Esophagus muscularis mucosa (tissue), 4 donors: ENCODE measurements at regions not wholly inside any gene's neighbourhood (a gene's known extent, or its start where the extent isn't known, plus 50 kb on each side); places are given as distances from the start of the nearest gene placed in this dataset.

ENCODE experiments used
- DNase-seq: peaks from one replicate; pipeline ENCODE4 v3.0.0-alpha.2; 2017; ENCODE audit errors: extremely low spot score
- H3K27ac ChIP-seq, 4 donors: fragments of 200-600 bp; sonication (generic); replicated peaks in 1 of 4; 1 replicate in 3 of 4; 2 replicates in 1 of 4; pipeline ENCODE4 v1.5.1; 2016 to 2019; ENCODE audit warnings: mild to moderate bottlenecking in 1 of 4
- H3K27me3 ChIP-seq, 4 donors: fragments of 200-600 bp; sonication (generic); one replicate each; pipeline versions ENCODE4 v1.5.1 to v1.6.0; 2016 to 2019
- H3K36me3 ChIP-seq, 4 donors: fragments of 200-600 bp; sonication (generic); one replicate each; pipeline ENCODE4 v1.5.1; 2016 to 2019
- H3K4me1 ChIP-seq, 4 donors: fragments of 200-600 bp; sonication (generic); one replicate each; pipeline ENCODE4 v1.5.1; 2016 to 2019
- H3K4me3 ChIP-seq, 4 donors: fragments of 200-600 bp; sonication (generic); 1 replicate in 2 of 4; 2 replicates in 2 of 4; pipeline ENCODE4 v1.5.1; 2016 to 2019; ENCODE audit warnings: mild to moderate bottlenecking in 4 of 4, moderate library complexity in 1 of 4
- H3K9me3 ChIP-seq, 4 donors: fragments of 200-600 bp; sonication (generic); 1 replicate in 3 of 4; 2 replicates in 1 of 4; pipeline ENCODE4 v1.5.1; 2016 to 2019
- CTCF ChIP-seq, 3 experiments: fragments of 200-600 bp in 2 of 3; fragments of 450-650 bp in 1 of 3; sonication (generic) in 2 of 3; IDR thresholded peaks; one replicate each; pipeline ENCODE4 v1.5.1; 2017 to 2019; ENCODE audit warnings: antibody characterized with exemption in 3 of 3, mild to moderate bottlenecking in 2 of 3, moderate library complexity in 1 of 3
- EP300 ChIP-seq: sonication (generic); formaldehyde crosslinking; IDR thresholded peaks from one replicate; pipeline ENCODE4 v1.6.1; 2017; ENCODE audit warnings: antibody characterized with exemption
- POLR2A ChIP-seq: fragments of 450-650 bp; IDR thresholded peaks from one replicate; pipeline ENCODE4 v1.6.1; 2017; ENCODE audit warnings: antibody characterized with exemption, moderate library complexity, mild to moderate bottlenecking, low read depth
- POLR2AphosphoS5 ChIP-seq, 2 donors: sonication (generic); formaldehyde crosslinking; IDR thresholded peaks; one replicate each; pipeline ENCODE4 v1.6.1; 2017; ENCODE audit warnings: antibody characterized with exemption in 2 of 2
- WGBS: methylation state at CpG from one replicate; pipeline ENCODE4 v1.1.5; 2018; 5-methylcytosine and 5-hydroxymethylcytosine counted together
- intact Hi-C: fragments of 100-400 bp; cut with DNase I; formaldehyde crosslinking; loops from one replicate; pipeline ENCODE4 v1.15.1; 2023

GRCh38 chr4:132934911-132935310 lies 214.2 kb upstream of the PCDH10 start:
- H3K9me3 ChIP-seq: peaks cover 0 to 9% (median 2%) of the 10 kb centered on the region in 4 donors
- no peak for DNase-seq
- H3K36me3 ChIP-seq: no peaks in the 10 kb centered on the region
- H3K27ac ChIP-seq: no peak overlapping the region
- H3K4me3 ChIP-seq: no peak overlapping the region
- no peaks in the 10 kb centered on the region for H3K4me1 ChIP-seq
- intact Hi-C loops: no loop called here
- 56% methylated on average over 2 of the region's 2 CpGs for WGBS
- H3K27me3 ChIP-seq: no peaks in the 10 kb centered on the region
- TF ChIP-seq POLR2AphosphoS5 (IDR thresholded peaks at IDR 0.05): no peak
- no peak for TF ChIP-seq POLR2A
- TF ChIP-seq EP300: no peak

GRCh38 chr4:132955146-132955545 lies 193.9 kb upstream of the PCDH10 start:
- intact Hi-C loops: no loop called here
- Histone ChIP-seq H3K4me1 (no peaks in the 10 kb centered on the region), H3K4me3 (no peak overlapping the region), H3K9me3 (peaks cover 0 to 12% (median 0%) of the 10 kb centered on the region in 4 donors), H3K27ac (no peak overlapping the region), H3K27me3 (no peaks in the 10 kb centered on the region), H3K36me3 (no peaks in the 10 kb centered on the region)
- no peak for DNase-seq
- TF ChIP-seq CTCF (IDR thresholded peaks at IDR 0.05): no peak
- no peak for TF ChIP-seq EP300
- TF ChIP-seq POLR2A: no peak
- TF ChIP-seq POLR2AphosphoS5 (IDR thresholded peaks at IDR 0.05): no peak

GRCh38 chr4:132956962-132957361 lies 192.1 kb upstream of the PCDH10 start:
- intact Hi-C loops: no loop called here
- 89% methylated on average over 2 of the region's 2 CpGs for WGBS
- no peaks in the 10 kb centered on the region for H3K36me3 ChIP-seq

GRCh38 chr4:132958457-132959263 lies 190.4 kb upstream of the PCDH10 start:
- Histone ChIP-seq H3K4me3 (no peak overlapping the region), H3K27me3 (no peaks in the 10 kb centered on the region), H3K27ac (no peak overlapping the region), H3K36me3 (no peaks in the 10 kb centered on the region), H3K9me3 (peaks cover 0 to 16% (median 0%) of the 10 kb centered on the region in 4 donors), H3K4me1 (no peaks in the 10 kb centered on the region)
- TF ChIP-seq CTCF (IDR thresholded peaks at IDR 0.05) (no peak), EP300 (no peak), POLR2A (no peak), POLR2AphosphoS5 (IDR thresholded peaks at IDR 0.05) (no peak)
- DNase-seq: peak; percentile 87
- intact Hi-C loops: no loop called here
- 97% methylated on average over 5 of the region's 8 CpGs for WGBS

More at GRCh38 chr4:132956962-132957361, 192.1 kb upstream of the PCDH10 start:
- no peak overlapping the region for H3K4me3 ChIP-seq
- H3K4me1 ChIP-seq: no peaks in the 10 kb centered on the region
- TF ChIP-seq POLR2A (no peak), CTCF (IDR thresholded peaks at IDR 0.05) (no peak), POLR2AphosphoS5 (IDR thresholded peaks at IDR 0.05) (no peak), EP300 (no peak)
- peaks cover 0 to 16% (median 0%) of the 10 kb centered on the region in 4 donors for H3K9me3 ChIP-seq
- DNase-seq: no peak
- H3K27ac ChIP-seq: no peak overlapping the region
- no peaks in the 10 kb centered on the region for H3K27me3 ChIP-seq

GRCh38 chr4:132981611-132982010 lies 167.5 kb upstream of the PCDH10 start:
- no peak for DNase-seq
- no peaks in the 10 kb centered on the region for H3K4me1 ChIP-seq
- H3K27me3 ChIP-seq: no peaks in the 10 kb centered on the region
- no peaks in the 10 kb centered on the region for H3K9me3 ChIP-seq
- no peak for TF ChIP-seq EP300
- no peak for TF ChIP-seq POLR2A
- TF ChIP-seq CTCF (IDR thresholded peaks at IDR 0.05): no peak
- no peak for TF ChIP-seq POLR2AphosphoS5 (IDR thresholded peaks at IDR 0.05)
- 86% methylated on average over 1 of the region's 1 CpG for WGBS
- intact Hi-C loops: no loop called here
- H3K36me3 ChIP-seq: no peaks in the 10 kb centered on the region
- H3K27ac ChIP-seq: no peak overlapping the region
- no peak overlapping the region for H3K4me3 ChIP-seq
